Heart left ventricle (tissue), 16 donors: ENCODE measurements at regions not wholly inside any gene's neighbourhood (a gene's known extent, or its start where the extent isn't known, plus 50 kb on each side); places are given as distances from the start of the nearest gene placed in this dataset.

Experiments used
- ATAC-seq, 4 donors: fragments of 200-7000 bp; cut with Tn5 transposase; one replicate each; pipeline ENCODE4 v1.9.1; 2020 to 2022; ENCODE audit warnings: moderate library complexity in 4 of 4, mild to moderate bottlenecking in 3 of 4, moderate number of reproducible peaks in 1 of 4
- DNase-seq, 5 donors: peaks; one replicate each; pipeline ENCODE4 v3.0.0-alpha.2; 2020
- H3K27ac ChIP-seq, 12 donors: fragments of 200-600 bp; sonication (generic) in 4 of 12; one replicate each; pipeline versions ENCODE4 v1.5.0 to v1.8.0; 2016 to 2022; ENCODE audit warnings: mild to moderate bottlenecking in 2 of 12
- H3K27me3 ChIP-seq, 9 donors: fragments of 200-600 bp; sonication (generic) in 2 of 9; one replicate each; pipeline versions ENCODE4 v1.5.1 to v1.8.0; 2016 to 2022; ENCODE audit warnings: mild to moderate bottlenecking in 3 of 9
- H3K36me3 ChIP-seq, 9 donors: fragments of 200-600 bp; sonication (generic) in 2 of 9; one replicate each; pipeline versions ENCODE4 v1.5.0 to v1.8.0; 2018 to 2022; ENCODE audit warnings: mild to moderate bottlenecking in 2 of 9
- H3K4me1 ChIP-seq, 12 donors: fragments of 200-600 bp; sonication (generic) in 4 of 12; one replicate each; pipeline versions ENCODE4 v1.5.0 to v1.8.0; 2016 to 2022; ENCODE audit warnings: mild to moderate bottlenecking in 3 of 12
- H3K4me3 ChIP-seq, 12 donors: fragments of 200-600 bp; sonication (generic) in 4 of 12; one replicate each; pipeline versions ENCODE4 v1.5.0 to v1.8.0; 2017 to 2022; ENCODE audit warnings: mild to moderate bottlenecking in 9 of 12, moderate library complexity in 4 of 12
- H3K9me3 ChIP-seq, 12 donors: fragments of 200-600 bp; sonication (generic) in 4 of 12; one replicate each; pipeline versions ENCODE4 v1.5.0 to v1.8.0; 2016 to 2022; ENCODE audit warnings: mild to moderate bottlenecking in 1 of 12
- CTCF ChIP-seq, 12 donors: fragments of 200-600 bp; sonication (generic) in 4 of 12; IDR thresholded peaks; one replicate each; pipeline versions ENCODE4 v1.5.0 to v1.8.0; 2018 to 2022; ENCODE audit warnings: antibody characterized with exemption in 12 of 12, mild to moderate bottlenecking in 5 of 12
- POLR2A ChIP-seq, 2 donors: fragments of 450-650 bp; IDR thresholded peaks; one replicate each; pipeline ENCODE4 v1.6.1; 2017; ENCODE audit warnings: antibody characterized with exemption in 2 of 2, mild to moderate bottlenecking in 2 of 2, moderate library complexity in 2 of 2
- WGBS, 4 donors: extraction: QIAGEN DNeasy Blood & Tissue Kit in 2 of 4; methylation state at CpG; one replicate each; pipeline versions ENCODE4 v1.1.5 to v1.1.7; 2013 to 2018; 5-methylcytosine and 5-hydroxymethylcytosine counted together
- intact Hi-C, 10 donors: fragments of 100-400 bp; cut with DNase I; formaldehyde crosslinking; loops; one replicate each; pipeline versions ENCODE4 v1.11.1 to v1.14.2; 2022
- donor health status: ischemic (EF 13 %, LVEDD 7.1; RV severe dilation, severe dysfunction).
- donor health status: healthy with polysubstance abuse.
- donor health status: DM: no; HTN: yes; CAD: no.
- donor health status: DM: no; HTN: no; CAD: no.
- donor health status: ischemic (EF 25% LVEDD 6.9; RV normal size, moderate dysfunction).
- donor health status: ischemic (EF 25% LVEDD 5.7; RV mildly dilated, moderate dysfunction).
- donor health status: healthy.
- donor health status: DM: yes; HTN: yes; CAD: no.
- donor health status: ischemic (EF 35%, LVEDD 5.7; RV mildly dilated, moderate dysfunction).
- donor health status: nonischemic (EF 11% LVEDD 7.7; RV severe dilation, severe dysfunction).
- donor health status: DM: yes; HTN: yes; CAD: no.
- donor health status: PGD.
- donor health status: ischemic (EF 29% LVEDD 5.4; RV normal size, mild dysfunction).
- donor health status: nonischemic (EF 23%, LVEDD 6.1; RV moderate dilation, normal function).

- H3K36me3 ChIP-seq = no peaks in the 10 kb centered on the region
- no peak overlapping the region for H3K4me3 ChIP-seq
- H3K27me3 ChIP-seq = peaks cover 0 to 5% (median 0%) of the 10 kb centered on the region in 9 donors
- TF ChIP-seq POLR2A (IDR thresholded peaks at IDR 0.05) = no peak
- no peak for TF ChIP-seq CTCF (IDR thresholded peaks at IDR 0.05)
- H3K4me1 ChIP-seq = no peaks in the 10 kb centered on the region
- no peak for DNase-seq
- intact Hi-C loops = no loop called here
- no peak for ATAC-seq
- H3K9me3 ChIP-seq = no peaks in the 10 kb centered on the region
- WGBS, 4 donors = 73 to 86% (median 82%) methylated on average over 6 to 7 of the region's 7 CpGs
- no peak overlapping the region for H3K27ac ChIP-seq
Measured at GRCh38 chr5:133663397-133664054, 51.2 kb upstream of the FSTL4 start.

- TF ChIP-seq CTCF (IDR thresholded peaks at IDR 0.05) (no peak), POLR2A (IDR thresholded peaks at IDR 0.05) (no peak)
- WGBS, 4 donors = 56 to 68% (median 61%) methylated on average over 4 of the region's 4 CpGs
- Histone ChIP-seq H3K4me1 (no peaks in the 10 kb centered on the region), H3K27me3 (peaks cover 0 to 4% (median 0%) of the 10 kb centered on the region in 9 donors), H3K27ac (no peak overlapping the region), H3K36me3 (no peaks in the 10 kb centered on the region), H3K9me3 (no peaks in the 10 kb centered on the region), H3K4me3 (no peak overlapping the region)
- no peak for DNase-seq
- intact Hi-C loops = no loop called here
- no peak for ATAC-seq
Measured at GRCh38 chr5:133662578-133662977, 50.2 kb upstream of the FSTL4 start.
